ENCODE measurements at regions not wholly inside any gene's neighbourhood (a gene's known extent, or its start where the extent isn't known, plus 50 kb on each side); places are given as distances from the start of the nearest gene placed in this dataset.

DNA sequence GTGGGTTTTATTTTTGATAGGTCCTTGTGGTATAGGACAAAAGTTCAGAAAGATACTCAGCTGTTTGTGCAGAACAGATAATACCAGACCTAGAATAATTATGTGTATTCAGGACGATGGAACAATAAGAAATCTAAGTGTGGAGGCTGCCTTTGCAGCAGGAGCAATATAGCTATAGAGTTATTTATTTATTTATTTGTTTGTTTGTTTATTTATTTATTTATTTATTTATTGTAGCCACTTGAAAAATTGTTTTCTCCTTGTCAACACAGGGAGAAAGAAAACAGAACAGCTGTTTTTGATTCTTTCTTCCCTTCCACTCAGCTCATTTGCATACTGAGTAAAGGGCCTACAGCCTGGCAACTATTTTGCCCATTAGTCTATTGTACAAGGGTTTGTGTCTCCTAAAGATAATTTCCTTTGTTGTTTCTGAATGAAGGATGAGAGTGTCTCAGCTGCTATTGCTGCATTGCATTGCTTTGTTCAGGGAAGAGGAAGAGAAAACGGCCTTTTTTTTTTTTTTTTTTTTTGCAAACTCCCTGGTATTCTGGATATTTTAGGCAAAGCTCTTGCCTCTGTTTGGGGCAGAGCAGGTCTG lies 56.0 kb upstream of the ESX1 start:
- 92% methylated on average over 2 of the region's 2 CpGs; no CpG with 5 or more reads in 1 of the 2 experiments for WGBS, 2 experiments (ENCODE audit: insufficient coverage in 1 of 2, insufficient read length in 1 of 2)
- Histone ChIP-seq H3K4me3 (ENCODE audit: low read length) (no peak overlapping the region), H3K9ac (ENCODE audit: extremely low read depth, low read length, poor library complexity, severe bottlenecking) (no peak overlapping the region), H3K9me3 (ENCODE audit: control insufficient read depth, low read length) (no peaks in the 10 kb centered on the region), H3K27me3 (ENCODE audit: control insufficient read depth, insufficient read depth, low read length, poor library complexity, severe bottlenecking) (no peaks in the 10 kb centered on the region), H3K27ac (ENCODE audit: low read depth, low read length) (no peak overlapping the region), H3K36me3 (ENCODE audit: control insufficient read depth, insufficient read depth, low read length) (no peaks in the 10 kb centered on the region), H3K4me1 (ENCODE audit: control insufficient read depth, insufficient read depth, low read length) (no peaks in the 10 kb centered on the region)
- Mint-ChIP-seq H3K4me1 (peaks cover 4% of the 10 kb centered on the region), H3K4me3 (no peak overlapping the region), H3K36me3 (ENCODE audit: low read depth) (no peaks in the 10 kb centered on the region), H3K27me3 (ENCODE audit: insufficient read depth) (no peaks in the 10 kb centered on the region), H3K9me3 (peaks cover 49% of the 10 kb centered on the region), H3K27ac (peak overlapping the region; percentile 38)
- TF ChIP-seq, protein P1, sequence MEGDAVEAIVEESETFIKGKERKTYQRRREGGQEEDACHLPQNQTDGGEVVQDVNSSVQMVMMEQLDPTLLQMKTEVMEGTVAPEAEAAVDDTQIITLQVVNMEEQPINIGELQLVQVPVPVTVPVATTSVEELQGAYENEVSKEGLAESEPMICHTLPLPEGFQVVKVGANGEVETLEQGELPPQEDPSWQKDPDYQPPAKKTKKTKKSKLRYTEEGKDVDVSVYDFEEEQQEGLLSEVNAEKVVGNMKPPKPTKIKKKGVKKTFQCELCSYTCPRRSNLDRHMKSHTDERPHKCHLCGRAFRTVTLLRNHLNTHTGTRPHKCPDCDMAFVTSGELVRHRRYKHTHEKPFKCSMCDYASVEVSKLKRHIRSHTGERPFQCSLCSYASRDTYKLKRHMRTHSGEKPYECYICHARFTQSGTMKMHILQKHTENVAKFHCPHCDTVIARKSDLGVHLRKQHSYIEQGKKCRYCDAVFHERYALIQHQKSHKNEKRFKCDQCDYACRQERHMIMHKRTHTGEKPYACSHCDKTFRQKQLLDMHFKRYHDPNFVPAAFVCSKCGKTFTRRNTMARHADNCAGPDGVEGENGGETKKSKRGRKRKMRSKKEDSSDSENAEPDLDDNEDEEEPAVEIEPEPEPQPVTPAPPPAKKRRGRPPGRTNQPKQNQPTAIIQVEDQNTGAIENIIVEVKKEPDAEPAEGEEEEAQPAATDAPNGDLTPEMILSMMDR (conservative IDR thresholded peaks at IDR 0.05), result no peak
- no peak for DNase-seq

GRCh38 chrX:104310090-104310489 lies 55.4 kb upstream of the ESX1 start:
- Mint-ChIP-seq H3K27me3 (ENCODE audit: insufficient read depth) (no peaks in the 10 kb centered on the region), H3K36me3 (ENCODE audit: low read depth) (no peaks in the 10 kb centered on the region), H3K27ac (no peak overlapping the region), H3K4me1 (no peaks in the 10 kb centered on the region), H3K9me3 (peaks cover 51% of the 10 kb centered on the region), H3K4me3 (no peak overlapping the region)
- Histone ChIP-seq H3K36me3 (ENCODE audit: control insufficient read depth, insufficient read depth, low read length) (no peaks in the 10 kb centered on the region), H3K9me3 (ENCODE audit: control insufficient read depth, low read length) (no peaks in the 10 kb centered on the region), H3K27me3 (ENCODE audit: control insufficient read depth, insufficient read depth, low read length, poor library complexity, severe bottlenecking) (no peaks in the 10 kb centered on the region), H3K4me3 (ENCODE audit: low read length) (no peak overlapping the region), H3K27ac (ENCODE audit: low read depth, low read length) (no peak overlapping the region), H3K9ac (ENCODE audit: extremely low read depth, low read length, poor library complexity, severe bottlenecking) (no peak overlapping the region), H3K4me1 (ENCODE audit: control insufficient read depth, insufficient read depth, low read length) (no peaks in the 10 kb centered on the region)
- DNase-seq, result no peak
- TF ChIP-seq, protein P1 (conservative IDR thresholded peaks at IDR 0.05), result no peak
- WGBS, 2 experiments (ENCODE audit: insufficient coverage in 1 of 2, insufficient read length in 1 of 2), result 68 to 77% methylated on average over 4 to 12 of the region's 12 CpGs

GRCh38 chrX:104309169-104309568 lies 54.4 kb upstream of the ESX1 start:
- H3K4me1 ChIP-seq (ENCODE audit: control insufficient read depth, insufficient read depth, low read length), result no peaks in the 10 kb centered on the region
- 92 to 100% methylated on average over 1 to 4 of the region's 5 CpGs for WGBS, 2 experiments (ENCODE audit: insufficient coverage in 1 of 2, insufficient read length in 1 of 2)
- Mint-ChIP-seq H3K27ac (no peak overlapping the region), H3K4me1 (no peaks in the 10 kb centered on the region), H3K9me3 (peaks cover 51% of the 10 kb centered on the region), H3K27me3 (ENCODE audit: insufficient read depth) (no peaks in the 10 kb centered on the region), H3K36me3 (ENCODE audit: low read depth) (no peaks in the 10 kb centered on the region), H3K4me3 (no peak overlapping the region)
- H3K27ac ChIP-seq (ENCODE audit: low read depth, low read length), result no peak overlapping the region
- H3K9me3 ChIP-seq (ENCODE audit: control insufficient read depth, low read length), result no peaks in the 10 kb centered on the region
- no peaks in the 10 kb centered on the region for H3K27me3 ChIP-seq (ENCODE audit: control insufficient read depth, insufficient read depth, low read length, poor library complexity, severe bottlenecking)
- H3K36me3 ChIP-seq (ENCODE audit: control insufficient read depth, insufficient read depth, low read length), result no peaks in the 10 kb centered on the region
- H3K9ac ChIP-seq (ENCODE audit: extremely low read depth, low read length, poor library complexity, severe bottlenecking), result no peak overlapping the region
- no peak overlapping the region for H3K4me3 ChIP-seq (ENCODE audit: low read length)
- TF ChIP-seq, protein P1 (conservative IDR thresholded peaks at IDR 0.05), result peak; percentile 59
- DNase-seq, result no peak
